Dendritic cell treated with granulocyte-macrophage colony-stimulating factor and Interleukin-4, amounts not matched to agents 40 ng/mL and 50 ng/mL, for 4 days (primary cell): ENCODE measurements at regions not wholly inside any gene's neighbourhood (a gene's known extent, or its start where the extent isn't known, plus 50 kb on each side); places are given as distances from the start of the nearest gene placed in this dataset.
"Not testable (repeated sequence)": the region's sequence is repeated elsewhere in the genome, so short reads cannot be mapped to it uniquely, and the experiment has no call there.

Experiments
- H3K27ac Mint-ChIP-seq: one replicate; pipeline ENCODE4 v1.8.0; 2022; ENCODE audit warnings: mild to moderate bottlenecking, mixed read lengths
- H3K27me3 Mint-ChIP-seq: one replicate; pipeline ENCODE4 v1.8.0; 2022; ENCODE audit warnings: mild to moderate bottlenecking, mixed read lengths
- H3K36me3 Mint-ChIP-seq: one replicate; pipeline ENCODE4 v1.8.0; 2022; ENCODE audit warnings: low read depth, mixed read lengths
- H3K4me1 Mint-ChIP-seq: one replicate; pipeline ENCODE4 v1.8.0; 2022; ENCODE audit warnings: low read depth, mixed read lengths
- H3K4me3 Mint-ChIP-seq: one replicate; pipeline ENCODE4 v1.8.0; 2022; ENCODE audit warnings: mild to moderate bottlenecking, moderate library complexity, mixed read lengths
- H3K9me3 Mint-ChIP-seq: one replicate; pipeline ENCODE4 v1.8.0; 2022; ENCODE audit warnings: mixed read lengths
- intact Hi-C: fragments of 100-400 bp; cut with micrococcal nuclease; formaldehyde crosslinking; loops from one replicate; pipeline ENCODE4 v1.15.0; 2022

GRCh38 chr22:22057617-22058378, 75.2 kb upstream of the TOP3B start:
- Mint-ChIP-seq H3K9me3 (no peaks in the 10 kb centered on the region), H3K27me3 (peaks cover 8% of the 10 kb centered on the region), H3K4me3 (no peak overlapping the region), H3K4me1 (peaks cover 36% of the 10 kb centered on the region), H3K36me3 (no peaks in the 10 kb centered on the region), H3K27ac (no peak overlapping the region)
- intact Hi-C loops = no loop called here

GRCh38 chr22:22056809-22057594, 74.4 kb upstream of the TOP3B start:
- H3K36me3 Mint-ChIP-seq, H3K27ac Mint-ChIP-seq, H3K9me3 Mint-ChIP-seq, H3K4me3 Mint-ChIP-seq, intact Hi-C loops, H3K27me3 Mint-ChIP-seq: not testable (repeated sequence)
- H3K4me1 Mint-ChIP-seq = peaks cover 29% of the 10 kb centered on the region

- H3K27me3 Mint-ChIP-seq = peaks cover 15% of the 10 kb centered on the region
- H3K27ac Mint-ChIP-seq, intact Hi-C loops, H3K9me3 Mint-ChIP-seq, H3K4me3 Mint-ChIP-seq, H3K4me1 Mint-ChIP-seq, H3K36me3 Mint-ChIP-seq: not testable (repeated sequence)
These were observed 70.1 kb upstream of the TOP3B start for GRCh38 chr22:22052548-22053139.

GRCh38 chr22:22051032-22051431, 68.4 kb upstream of the TOP3B start:
- H3K4me3 Mint-ChIP-seq, intact Hi-C loops, H3K36me3 Mint-ChIP-seq, H3K27ac Mint-ChIP-seq, H3K4me1 Mint-ChIP-seq, H3K9me3 Mint-ChIP-seq: not testable (repeated sequence)
- H3K27me3 Mint-ChIP-seq = peaks cover 15% of the 10 kb centered on the region

GRCh38 chr22:22050141-22050775, 67.7 kb upstream of the TOP3B start:
- Mint-ChIP-seq H3K4me3 (no peak overlapping the region), H3K4me1 (no peaks in the 10 kb centered on the region), H3K27me3 (peaks cover 15% of the 10 kb centered on the region), H3K36me3 (no peaks in the 10 kb centered on the region), H3K9me3 (no peaks in the 10 kb centered on the region), H3K27ac (no peak overlapping the region)
- intact Hi-C loops = no loop called here

DNA sequence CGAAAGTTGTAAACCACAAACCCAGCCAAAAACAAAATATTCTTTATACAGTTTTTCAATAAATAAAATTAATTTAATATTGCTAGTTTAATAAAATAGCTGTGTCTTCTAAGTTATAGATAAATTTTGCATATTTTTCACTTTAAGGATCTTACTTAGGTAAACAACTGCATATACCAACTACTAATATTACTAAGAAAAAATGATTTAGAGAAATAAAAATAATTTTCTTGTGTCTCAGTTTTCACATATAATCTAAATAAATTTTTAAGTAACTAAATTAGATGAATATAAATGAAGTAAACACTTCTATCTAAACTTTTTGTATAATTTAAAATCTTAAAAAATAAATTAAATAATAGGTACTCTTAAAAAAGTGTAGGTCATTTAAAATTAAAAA, 67.1 kb upstream of the TOP3B start:
- Mint-ChIP-seq H3K27ac (no peak overlapping the region), H3K27me3 (peaks cover 15% of the 10 kb centered on the region), H3K4me3 (no peak overlapping the region), H3K9me3 (no peaks in the 10 kb centered on the region), H3K4me1 (no peaks in the 10 kb centered on the region), H3K36me3 (no peaks in the 10 kb centered on the region)
- intact Hi-C loops = no loop called here

- no peak overlapping the region for H3K27ac Mint-ChIP-seq
- no peak overlapping the region for H3K4me3 Mint-ChIP-seq
- peaks cover 12% of the 10 kb centered on the region for H3K27me3 Mint-ChIP-seq
- no peaks in the 10 kb centered on the region for H3K4me1 Mint-ChIP-seq
- intact Hi-C loops = no loop called here
- H3K9me3 Mint-ChIP-seq = no peaks in the 10 kb centered on the region
- no peaks in the 10 kb centered on the region for H3K36me3 Mint-ChIP-seq
These were observed 66.5 kb upstream of the TOP3B start for GRCh38 chr22:22048981-22049531.

DNA sequence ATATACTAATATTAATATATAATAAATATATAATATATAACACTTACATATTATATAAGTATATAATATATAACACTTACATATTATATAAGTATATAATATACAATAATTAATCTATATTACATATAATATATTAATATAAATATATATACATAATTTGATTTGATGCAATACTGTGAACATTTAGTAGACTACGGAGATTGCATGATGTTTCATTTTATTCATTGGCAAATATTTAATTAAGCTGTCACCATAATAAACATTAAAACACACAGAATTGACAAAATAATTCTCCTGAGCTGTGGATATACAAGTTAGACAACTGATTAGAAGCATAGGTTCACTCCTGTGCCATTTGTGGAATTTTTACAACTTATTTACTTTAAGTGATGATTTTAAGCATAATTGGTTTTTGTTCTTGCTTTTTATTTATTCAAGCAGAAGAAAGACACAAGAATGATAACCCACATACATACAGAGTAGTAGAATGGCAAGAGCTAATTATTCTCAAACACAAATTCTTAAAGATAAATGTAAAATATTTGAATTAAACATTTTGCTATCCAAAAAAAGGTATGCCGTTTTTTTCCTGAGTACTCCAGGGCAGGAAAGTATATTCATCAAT, 65.8 kb upstream of the TOP3B start:
- Mint-ChIP-seq H3K4me1 (no peaks in the 10 kb centered on the region), H3K4me3 (no peak overlapping the region), H3K36me3 (no peaks in the 10 kb centered on the region), H3K27me3 (peaks cover 10% of the 10 kb centered on the region), H3K9me3 (no peaks in the 10 kb centered on the region), H3K27ac (no peak overlapping the region)
- intact Hi-C loops = no loop called here

DNA sequence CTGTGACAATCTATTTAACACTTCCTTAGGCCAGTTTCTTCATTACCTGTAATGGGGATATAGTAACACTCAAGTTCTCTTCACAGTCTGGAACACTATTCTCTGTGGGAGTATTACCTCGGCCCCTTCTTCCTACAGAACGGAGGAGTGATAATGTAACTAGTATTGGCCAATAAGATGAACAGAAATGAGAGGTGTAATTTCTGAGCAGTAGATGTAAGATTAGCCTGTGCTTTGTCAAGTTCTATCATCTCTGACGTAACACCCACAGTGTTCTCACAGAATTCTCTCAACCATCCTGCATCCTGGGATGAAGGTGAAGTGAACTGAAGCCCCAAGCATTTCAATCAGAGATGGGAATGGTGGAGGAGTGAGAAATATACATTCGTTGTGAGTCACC, 65.2 kb upstream of the TOP3B start:
- intact Hi-C loops = no loop called here
- no peak overlapping the region for H3K4me3 Mint-ChIP-seq
- no peaks in the 10 kb centered on the region for H3K36me3 Mint-ChIP-seq
- no peak overlapping the region for H3K27ac Mint-ChIP-seq
- no peaks in the 10 kb centered on the region for H3K9me3 Mint-ChIP-seq
- H3K27me3 Mint-ChIP-seq = peaks cover 10% of the 10 kb centered on the region
- no peaks in the 10 kb centered on the region for H3K4me1 Mint-ChIP-seq

GRCh38 chr22:22047266-22047665, 64.7 kb upstream of the TOP3B start:
- Mint-ChIP-seq H3K27me3 (peaks cover 10% of the 10 kb centered on the region), H3K36me3 (no peaks in the 10 kb centered on the region), H3K27ac (no peak overlapping the region), H3K4me1 (no peaks in the 10 kb centered on the region), H3K9me3 (no peaks in the 10 kb centered on the region), H3K4me3 (no peak overlapping the region)
- intact Hi-C loops = no loop called here

DNA sequence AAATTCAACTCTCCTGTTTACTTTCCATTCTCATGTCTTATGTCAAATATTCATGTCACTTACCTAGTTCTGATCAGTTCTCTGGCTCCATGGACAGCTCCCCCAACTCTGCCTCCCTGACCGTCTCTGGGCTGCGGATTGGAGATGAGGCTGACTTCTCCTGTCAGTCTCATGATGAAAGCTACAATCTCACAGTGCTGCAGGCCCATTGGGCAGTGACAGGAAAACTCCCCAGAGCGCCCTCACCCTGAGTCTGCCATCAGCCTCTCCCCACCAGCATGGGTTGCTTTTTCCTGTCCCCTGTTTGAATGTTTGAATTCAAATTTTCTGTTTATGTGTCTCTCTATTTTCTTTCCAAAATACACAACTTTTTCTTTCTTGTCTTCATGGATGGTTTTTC, 63.8 kb upstream of the TOP3B start:
- peaks cover 6% of the 10 kb centered on the region for H3K27me3 Mint-ChIP-seq
- H3K36me3 Mint-ChIP-seq = no peaks in the 10 kb centered on the region
- no peaks in the 10 kb centered on the region for H3K9me3 Mint-ChIP-seq
- H3K4me1 Mint-ChIP-seq = no peaks in the 10 kb centered on the region
- H3K4me3 Mint-ChIP-seq = no peak overlapping the region
- no peak overlapping the region for H3K27ac Mint-ChIP-seq
- intact Hi-C loops = no loop called here

- H3K36me3 Mint-ChIP-seq = no peaks in the 10 kb centered on the region
- intact Hi-C loops = no loop called here
- H3K27me3 Mint-ChIP-seq = peaks cover 5% of the 10 kb centered on the region
- H3K4me1 Mint-ChIP-seq = no peaks in the 10 kb centered on the region
- H3K27ac Mint-ChIP-seq = no peak overlapping the region
- H3K9me3 Mint-ChIP-seq = no peaks in the 10 kb centered on the region
- no peak overlapping the region for H3K4me3 Mint-ChIP-seq
These were observed 63.2 kb upstream of the TOP3B start for GRCh38 chr22:22045571-22046335.

DNA sequence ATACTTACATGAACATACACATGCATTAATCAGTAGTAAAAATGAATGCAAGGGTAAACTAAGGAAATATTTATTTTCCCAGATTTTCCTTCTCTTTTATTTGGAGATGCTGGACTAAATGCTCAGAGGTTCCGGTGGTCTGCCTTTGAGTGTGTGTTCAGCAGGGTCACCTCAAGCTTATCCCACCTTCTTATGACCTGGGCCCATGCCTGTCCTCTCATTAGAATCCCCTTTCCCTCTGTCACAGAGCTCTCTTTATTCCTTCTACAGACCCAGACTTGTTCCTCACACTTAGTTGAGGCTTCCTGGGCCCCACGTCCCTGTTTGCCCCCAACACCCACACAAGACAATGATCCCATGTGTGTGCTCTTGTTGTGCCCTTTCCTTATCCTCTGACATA, 61.6 kb upstream of the TOP3B start:
- H3K27me3 Mint-ChIP-seq = peaks cover 3% of the 10 kb centered on the region
- H3K27ac Mint-ChIP-seq = no peak overlapping the region
- intact Hi-C loops = no loop called here
- no peaks in the 10 kb centered on the region for H3K9me3 Mint-ChIP-seq
- no peaks in the 10 kb centered on the region for H3K36me3 Mint-ChIP-seq
- no peak overlapping the region for H3K4me3 Mint-ChIP-seq
- no peaks in the 10 kb centered on the region for H3K4me1 Mint-ChIP-seq
